ENCODE measurements at regions not wholly inside any gene's neighbourhood (a gene's known extent, or its start where the extent isn't known, plus 50 kb on each side); places are given as distances from the start of the nearest gene placed in this dataset.
A peak's percentile ranks its signal among the peaks of the same experiment; 100 is the strongest.
"Not testable (repeated sequence)": the region's sequence is repeated elsewhere in the genome, so short reads cannot be mapped to it uniquely, and the experiment has no call there.

DNA sequence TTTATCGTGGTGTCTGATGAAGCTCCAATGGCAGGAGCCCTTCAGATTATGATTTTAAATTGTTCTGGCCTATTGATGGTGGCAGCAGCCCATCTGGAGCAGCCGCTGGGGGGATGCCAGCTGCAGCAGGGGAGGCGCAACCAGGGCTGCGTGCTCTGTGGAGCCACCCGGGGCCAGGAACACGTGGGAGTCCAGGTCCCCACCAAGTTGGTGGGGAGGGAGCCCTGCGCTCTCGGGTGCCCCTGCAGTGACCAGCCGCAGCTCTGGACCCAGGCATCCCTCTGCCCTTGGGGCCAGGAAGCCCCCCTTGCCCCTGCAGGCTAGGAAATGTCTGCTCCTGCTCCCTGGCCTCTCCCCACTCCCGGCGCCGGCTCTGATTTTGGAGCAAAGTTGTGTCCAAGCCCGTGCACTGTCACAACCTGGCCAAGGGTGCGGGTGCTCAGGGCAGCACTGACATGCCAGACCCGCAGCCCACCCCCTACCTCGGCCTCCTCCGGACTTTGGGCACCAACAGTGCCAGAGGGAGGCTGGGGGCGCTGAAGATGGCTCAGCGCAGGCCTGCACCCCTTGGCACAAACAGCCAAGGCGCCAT lies 147.2 kb upstream of the ADO start:
- DNase-seq (ENCODE audit: low read depth in 2 of 2) = no peak

GRCh38 chr10:62658516-62658915 lies 146.0 kb upstream of the ADO start:
- DNase-seq (ENCODE audit: low read depth in 2 of 2) = no peak

- no peak for DNase-seq (ENCODE audit: low read depth in 2 of 2)
Observed at GRCh38 chr10:62661143-62661542, 143.4 kb upstream of the ADO start.

DNA sequence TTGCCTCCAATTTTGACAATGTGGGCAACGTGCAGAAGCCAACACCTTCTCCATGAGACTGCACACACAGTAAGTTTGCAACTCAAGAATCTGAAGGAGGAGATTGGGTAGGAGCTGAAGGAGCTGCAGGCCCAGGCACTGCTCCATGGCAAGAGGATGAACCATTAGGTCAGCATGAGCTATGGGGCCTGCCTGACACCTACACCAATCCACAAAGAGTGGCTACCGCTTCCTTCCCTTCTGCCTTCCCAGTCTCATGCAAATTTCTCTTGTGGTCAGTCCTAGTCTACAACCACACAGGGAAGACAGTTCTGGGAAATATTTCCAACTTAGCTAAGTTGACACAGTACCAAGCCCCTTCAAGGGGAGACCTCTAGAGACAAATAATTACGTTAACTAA lies 142.0 kb upstream of the ADO start:
- DNase-seq (ENCODE audit: low read depth in 2 of 2) = no peak

GRCh38 chr10:62665771-62666170 lies 138.7 kb upstream of the ADO start:
- DNase-seq (ENCODE audit: low read depth in 2 of 2) = no peak

DNA sequence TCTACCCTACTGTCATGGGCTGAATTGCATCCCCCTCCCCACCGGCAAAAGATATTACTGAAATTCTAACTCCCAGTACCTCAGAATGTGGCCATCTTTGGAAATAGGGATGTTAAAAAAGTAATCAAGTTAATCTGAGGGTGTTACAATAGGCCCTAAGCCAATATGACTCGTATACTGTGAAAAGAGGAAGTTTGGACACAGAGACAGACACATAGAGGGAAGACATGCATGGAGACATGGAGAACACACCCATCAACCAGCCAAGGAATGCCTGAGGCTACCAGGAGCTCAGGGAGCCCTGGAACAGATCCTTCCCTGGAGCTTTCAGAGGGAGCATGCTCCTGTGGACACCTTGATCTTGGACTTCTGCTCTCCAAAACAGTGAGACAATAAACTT lies 138.2 kb upstream of the ADO start:
- DNase-seq (ENCODE audit: low read depth in 2 of 2) = no peak

- DNase-seq (ENCODE audit: low read depth in 2 of 2) = no peak
Observed at GRCh38 chr10:62669341-62669740, 135.2 kb upstream of the ADO start.

DNA sequence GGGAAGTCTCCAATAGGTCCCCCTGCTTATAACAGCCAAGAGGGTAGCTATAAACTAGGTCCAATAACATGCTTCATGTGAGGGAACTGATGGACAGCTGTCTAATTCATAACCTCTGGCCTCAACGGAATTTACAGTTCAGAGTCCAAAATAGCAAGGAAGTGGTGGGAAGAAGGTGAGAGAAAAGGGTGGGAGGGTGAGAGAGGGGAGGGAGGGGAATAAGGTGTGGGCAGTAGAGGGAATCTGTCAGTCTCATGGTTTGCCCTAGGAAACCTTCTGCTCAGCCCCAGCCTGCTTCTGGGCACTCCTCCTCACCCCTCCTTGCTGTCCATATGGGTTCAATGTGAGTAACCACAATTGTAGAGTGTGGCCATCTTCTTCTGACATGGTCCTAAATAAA lies 133.4 kb upstream of the ADO start:
- no peak for DNase-seq (ENCODE audit: low read depth in 2 of 2)

GRCh38 chr10:62681211-62681940 lies 123.1 kb upstream of the ADO start:
- peak; percentile 76 to 82 for DNase-seq (ENCODE audit: low read depth in 2 of 2)

DNA sequence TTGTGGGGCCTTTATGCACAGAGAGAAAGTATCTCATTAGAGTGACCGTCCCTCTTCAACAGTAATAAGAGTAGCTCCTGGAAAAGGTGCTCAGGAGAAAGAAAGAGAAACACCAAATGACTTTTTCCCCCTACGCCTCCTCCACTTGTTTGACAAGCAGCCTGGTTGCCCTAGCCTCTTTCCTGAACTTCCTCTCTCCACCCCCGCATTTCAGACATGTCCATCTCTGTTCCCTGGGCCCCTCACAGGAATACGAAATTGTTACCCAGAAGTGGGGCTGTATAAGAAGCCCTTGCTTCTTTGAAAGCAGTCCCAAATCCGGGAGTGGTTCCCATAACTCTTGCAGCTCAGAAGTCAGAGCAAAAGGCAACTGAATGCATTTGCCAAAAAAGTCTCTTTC lies 119.6 kb upstream of the ADO start:
- DNase-seq (ENCODE audit: low read depth in 2 of 2) = no peak

GRCh38 chr10:62687230-62687748 lies 117.2 kb upstream of the ADO start:
- DNase-seq (ENCODE audit: low read depth in 2 of 2) = no peak

- no peak for DNase-seq (ENCODE audit: low read depth in 2 of 2)
Observed at GRCh38 chr10:62688971-62689700, 115.4 kb upstream of the ADO start.

- no peak for DNase-seq (ENCODE audit: low read depth in 2 of 2)
Observed at GRCh38 chr10:62689712-62690111, 114.8 kb upstream of the ADO start.

- DNase-seq (ENCODE audit: low read depth in 2 of 2) = no peak
Observed at GRCh38 chr10:62690703-62691102, 113.8 kb upstream of the ADO start.

DNA sequence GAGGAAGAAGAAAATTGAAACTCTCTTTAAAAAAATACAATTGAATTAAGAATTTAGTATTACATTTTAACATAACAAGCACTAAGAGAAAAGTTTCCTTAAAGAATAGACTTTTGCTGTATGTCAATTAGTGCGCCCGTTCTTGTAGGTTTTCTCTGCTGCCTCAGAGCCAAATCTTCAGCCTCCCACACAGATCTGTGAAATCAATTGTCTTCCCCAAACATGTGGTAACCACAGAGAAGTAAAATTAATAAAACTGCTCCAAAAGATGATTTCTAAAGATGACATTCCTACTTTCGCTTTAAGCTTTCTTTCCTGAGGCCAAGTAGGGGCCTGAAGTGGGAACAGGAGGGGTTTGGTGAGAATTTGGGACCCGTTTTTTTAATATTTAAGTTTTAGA lies 113.2 kb upstream of the ADO start:
- DNase-seq (ENCODE audit: low read depth in 2 of 2) = no peak

GRCh38 chr10:62692085-62692484 lies 112.4 kb upstream of the ADO start:
- no peak for DNase-seq (ENCODE audit: low read depth in 2 of 2)

DNA sequence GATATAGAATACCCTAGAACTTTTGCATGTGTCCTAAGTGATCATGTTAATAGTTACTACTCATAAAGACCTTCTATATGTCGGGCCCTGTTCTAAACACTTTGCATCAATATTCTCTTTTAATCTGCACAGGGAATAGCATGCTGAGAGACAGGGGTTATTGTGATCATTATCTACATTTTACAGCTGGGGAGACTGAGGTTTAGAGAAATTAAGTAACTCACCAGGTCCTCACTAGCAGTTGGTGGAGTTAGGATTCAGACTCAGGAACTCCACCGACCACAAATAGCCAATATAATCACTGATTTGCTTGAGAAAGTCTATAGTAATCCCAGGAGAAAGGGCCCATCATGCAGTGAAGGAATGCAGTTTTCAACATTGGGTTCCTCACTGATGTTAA lies 111.2 kb upstream of the ADO start:
- no peak for DNase-seq (ENCODE audit: low read depth in 2 of 2)

DNA sequence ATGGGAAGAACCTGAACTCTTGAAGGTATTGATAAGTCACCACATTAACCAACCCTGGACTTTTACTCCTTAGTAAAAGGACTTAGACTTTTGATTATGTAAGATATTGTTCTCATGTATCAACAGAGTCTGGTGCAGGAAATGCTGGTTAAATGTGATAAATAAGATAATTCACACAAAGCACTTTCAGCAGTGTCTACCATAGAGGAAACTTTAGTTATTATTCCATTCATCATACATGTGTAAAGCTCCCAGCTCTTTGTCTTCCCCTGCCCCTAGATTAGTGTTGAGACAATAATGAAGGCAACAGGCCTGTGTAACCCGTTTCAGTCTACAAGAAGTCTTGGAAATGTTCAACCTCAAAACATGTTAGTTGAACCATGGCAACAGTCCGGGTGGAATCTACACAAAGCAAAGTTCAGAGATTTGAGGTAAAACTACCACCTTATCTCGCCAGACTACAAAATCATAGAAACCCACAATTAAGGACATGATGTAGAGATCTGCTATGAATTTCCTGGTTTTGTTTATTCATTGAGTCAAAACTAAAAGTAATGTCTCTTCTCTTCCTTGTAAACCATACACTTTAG lies 109.9 kb upstream of the ADO start:
- DNase-seq (ENCODE audit: low read depth in 2 of 2) = no peak

GRCh38 chr10:62696798-62697197 lies 107.7 kb upstream of the ADO start:
- DNase-seq (ENCODE audit: low read depth in 2 of 2) = no peak

GRCh38 chr10:62699148-62699547 lies 105.4 kb upstream of the ADO start:
- DNase-seq (ENCODE audit: low read depth in 2 of 2) = no peak

- not testable (repeated sequence) for DNase-seq (ENCODE audit: low read depth in 2 of 2)
Observed at GRCh38 chr10:62704121-62704520, 100.4 kb upstream of the ADO start.

- DNase-seq (ENCODE audit: low read depth in 2 of 2) = no peak
Observed at GRCh38 chr10:62705789-62706188, 98.7 kb upstream of the ADO start.

- no peak for DNase-seq (ENCODE audit: low read depth in 2 of 2)
Observed at GRCh38 chr10:62707810-62708209, 96.7 kb upstream of the ADO start.

Measured in stimulated activated CD8-positive, alpha-beta memory T cell treated with anti-CD3 and anti-CD28 coated beads, Interleukin-7, amount 100 ng/mL, for 4 hours (primary cell).